Globus pallidus (tissue), 1 donor: ENCODE measurements at regions not wholly inside any gene's neighbourhood (a gene's known extent, or its start where the extent isn't known, plus 50 kb on each side); places are given as distances from the start of the nearest gene placed in this dataset.
A peak's percentile ranks its signal among the peaks of the same experiment; 100 is the strongest.
"Not testable (repeated sequence)": the region's sequence is repeated elsewhere in the genome, so short reads cannot be mapped to it uniquely, and the experiment has no call there.

Source experiments
- DNase-seq: peaks from one replicate; pipeline ENCODE4 v3.0.0-alpha.2; 2015; ENCODE audit warnings: low spot score

DNA sequence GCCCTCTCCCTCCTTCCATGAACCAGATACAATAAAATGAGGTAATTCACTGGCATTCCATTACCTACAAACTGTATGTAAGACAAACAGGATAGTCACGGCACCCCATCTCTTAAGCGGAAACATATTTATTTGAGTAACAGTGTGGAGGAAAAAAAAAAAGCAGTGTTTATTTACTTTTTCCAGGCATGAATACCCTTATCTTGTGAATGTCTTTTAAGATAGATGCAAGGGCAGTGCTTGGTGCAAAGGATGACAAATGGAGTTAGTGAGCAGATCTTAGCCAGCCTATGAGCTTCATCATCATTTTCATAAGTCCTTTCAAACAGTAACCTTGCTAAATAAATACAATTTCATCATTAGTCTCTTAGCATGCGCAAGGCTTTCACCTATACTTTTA lies 1661.8 kb upstream of the SPRY2 start:
- DNase-seq, result no peak

DNA sequence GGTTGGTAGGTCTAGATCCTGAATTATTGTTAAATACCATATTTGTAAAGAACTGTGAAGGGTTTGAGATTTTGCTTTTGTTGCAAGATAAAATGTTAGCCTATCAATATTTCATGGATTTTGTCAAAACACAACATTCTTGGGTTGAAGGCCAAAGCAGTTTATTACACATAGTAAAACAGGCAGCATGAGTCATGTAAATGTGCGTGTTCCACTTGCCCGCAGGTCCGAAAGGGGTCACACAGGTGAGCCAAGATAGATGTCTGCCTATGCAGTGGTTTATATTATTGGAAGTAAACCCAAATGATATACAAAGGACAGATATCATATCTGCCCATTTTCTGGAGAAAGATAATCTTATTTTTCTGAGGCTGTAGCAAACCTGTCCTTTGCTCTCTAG lies 1654.4 kb upstream of the SPRY2 start:
- DNase-seq, result no peak

DNA sequence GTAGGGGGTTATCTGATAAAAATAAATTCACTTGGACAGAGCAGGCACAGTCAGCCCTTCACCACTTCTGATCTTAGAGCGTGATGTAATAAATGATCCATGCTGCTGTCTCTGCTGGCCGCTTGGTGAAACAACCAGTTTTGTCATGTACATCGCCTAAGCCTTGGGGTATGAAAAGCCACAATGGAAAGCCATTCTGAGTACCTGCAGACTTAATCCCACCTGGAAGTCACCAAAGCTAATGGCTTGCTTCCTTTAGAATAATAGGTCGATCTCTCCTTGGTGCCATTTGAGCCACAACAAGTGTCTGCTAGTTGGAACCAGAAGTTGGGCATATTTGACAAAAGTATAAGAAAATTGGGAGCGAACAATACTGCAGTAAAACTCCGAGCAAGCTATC lies 1649.7 kb upstream of the SPRY2 start:
- no peak for DNase-seq

DNA sequence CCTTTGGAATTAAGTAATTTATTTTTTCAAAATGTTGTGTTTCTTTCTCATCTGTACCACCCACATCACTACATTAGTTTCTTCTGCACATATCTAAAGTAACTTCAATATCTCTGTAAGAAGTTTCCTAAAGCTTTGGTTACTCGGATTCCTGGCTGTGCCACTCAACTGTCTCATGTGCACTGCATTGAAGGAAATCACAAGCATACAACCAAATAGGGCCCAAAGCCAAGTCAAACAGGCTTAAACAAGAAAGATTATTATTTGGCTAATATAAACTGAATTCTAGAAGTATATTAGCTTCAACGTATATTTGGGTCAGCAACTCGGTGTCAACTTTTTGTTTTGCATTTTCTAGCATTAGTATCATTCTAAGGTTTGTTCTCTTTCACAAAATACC lies 1647.6 kb upstream of the SPRY2 start:
- no peak for DNase-seq

DNA sequence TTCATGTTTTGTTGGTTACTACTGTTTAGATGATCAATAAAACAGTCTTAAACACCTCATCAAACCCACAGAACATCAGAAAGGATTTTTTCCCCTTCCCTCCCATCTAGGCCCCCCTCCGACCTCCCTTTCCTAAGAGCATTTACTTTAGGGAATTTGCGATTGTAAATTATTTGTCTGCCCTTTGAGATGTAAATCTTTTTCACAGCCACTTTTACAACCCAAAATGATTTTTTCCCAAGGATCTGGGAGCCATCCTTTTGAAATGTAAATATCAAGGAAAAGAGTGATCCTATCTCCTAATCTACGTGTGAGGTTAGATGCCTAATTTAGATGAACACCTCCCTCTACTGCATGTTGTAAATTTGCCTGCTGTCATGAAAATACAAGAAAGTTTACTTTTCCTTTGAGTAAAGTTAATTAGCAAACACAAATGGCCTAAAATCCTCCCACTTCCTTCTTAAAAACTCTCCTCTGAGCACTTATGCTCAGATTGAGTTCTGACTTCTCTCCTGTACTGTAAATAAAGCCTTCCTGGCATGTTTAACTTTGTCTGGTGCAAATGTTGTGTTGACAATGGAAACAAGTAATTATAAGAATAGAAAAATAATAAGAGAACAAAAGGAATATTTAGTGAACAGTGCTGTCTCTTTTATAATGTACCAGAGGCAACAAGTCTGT lies 1646.9 kb upstream of the SPRY2 start:
- no peak for DNase-seq

DNA sequence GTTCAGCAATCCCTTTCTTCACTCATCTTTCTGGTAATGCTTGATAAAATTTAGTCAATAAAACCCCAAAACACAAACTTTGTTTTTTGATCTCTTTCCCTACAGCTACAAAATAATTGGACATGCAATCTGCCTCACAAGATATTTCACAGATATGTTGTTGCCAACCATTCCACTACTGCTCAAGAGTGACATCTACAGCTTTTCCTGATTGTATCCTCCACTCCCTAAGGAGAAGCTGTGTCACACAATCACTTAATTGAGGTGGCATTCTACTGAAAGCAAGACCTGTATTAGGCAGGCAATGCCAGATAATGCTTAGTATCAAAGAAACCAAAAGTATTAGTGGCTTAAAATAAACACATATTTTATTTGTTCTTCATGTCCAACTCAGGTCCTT lies 1646.2 kb upstream of the SPRY2 start:
- DNase-seq, result peak; percentile 1

DNA sequence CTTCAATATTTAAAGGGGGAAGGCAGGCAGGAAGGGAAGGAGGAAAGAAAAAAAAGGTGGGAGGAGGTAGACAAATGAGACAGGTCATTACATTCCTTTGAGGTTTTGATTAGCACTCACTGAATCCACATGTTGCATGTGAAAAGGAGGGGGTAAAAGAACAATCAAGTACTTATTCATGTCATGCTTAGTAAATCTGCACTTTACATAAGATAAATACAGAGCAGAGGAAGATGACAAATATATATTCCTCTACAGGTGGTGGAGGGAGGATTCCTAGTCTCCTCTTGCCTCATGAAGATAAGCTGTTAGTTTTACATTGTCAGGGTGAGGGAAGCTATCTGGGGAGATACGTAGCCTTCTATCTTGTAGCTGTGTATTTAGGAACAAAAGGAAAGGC lies 1645.4 kb upstream of the SPRY2 start:
- DNase-seq, result no peak

DNA sequence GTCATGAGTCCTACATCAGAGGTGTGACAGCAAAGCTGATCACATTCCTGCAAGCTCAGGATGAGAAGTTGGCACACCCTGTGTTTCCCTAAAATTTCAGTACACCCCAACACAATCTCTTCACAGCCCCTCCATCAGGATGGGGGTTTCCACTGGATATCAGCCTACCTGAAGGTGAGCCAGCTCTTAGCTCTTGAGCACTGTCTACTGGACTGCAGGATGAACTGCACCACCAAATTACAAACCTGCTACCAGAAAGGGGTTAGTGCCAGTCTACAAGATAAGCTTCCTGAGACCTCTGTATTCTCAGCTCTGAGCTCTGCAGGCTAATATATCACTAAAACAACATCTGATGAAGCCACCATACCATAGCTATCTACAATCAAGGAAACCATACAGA lies 1616.2 kb upstream of the SPRY2 start:
- no peak for DNase-seq

DNA sequence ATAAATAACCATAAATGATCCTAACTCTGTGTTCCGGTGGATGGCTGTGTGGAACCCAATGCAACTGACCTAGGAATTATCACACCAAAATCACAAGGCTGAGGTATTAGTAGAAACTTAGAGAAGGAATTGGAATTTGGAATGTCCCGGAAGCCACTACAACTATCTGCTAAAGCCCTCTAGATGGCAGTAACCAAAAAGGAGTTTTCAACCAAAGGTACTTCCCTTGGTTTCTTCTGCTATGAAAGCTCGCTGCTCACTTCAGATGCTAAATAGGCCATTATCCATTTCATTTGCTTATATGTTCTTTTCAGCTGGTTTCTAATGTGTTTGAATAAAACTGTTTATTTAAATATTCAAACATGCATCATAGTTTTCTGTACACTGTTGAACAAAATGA lies 1589.1 kb upstream of the SPRY2 start:
- peak; percentile 31 for DNase-seq

DNA sequence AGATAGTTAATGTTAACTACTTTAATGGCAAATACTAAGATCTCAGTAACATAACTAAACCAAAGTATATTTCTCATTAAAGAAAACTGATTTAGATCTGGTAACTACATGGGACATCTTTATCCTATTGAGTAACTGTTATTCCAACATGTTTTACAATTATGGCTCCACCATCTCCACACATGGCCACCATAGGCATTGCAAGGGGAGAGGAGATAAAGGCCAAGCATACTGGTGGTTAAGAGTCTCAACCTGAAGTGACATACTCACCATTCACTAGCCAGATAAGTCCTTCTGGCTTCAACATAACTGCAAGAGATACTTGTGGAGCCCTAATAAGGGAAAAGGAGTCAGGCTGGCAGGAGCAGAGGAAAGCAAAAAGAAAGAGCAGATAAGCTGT lies 1586.4 kb upstream of the SPRY2 start:
- no peak for DNase-seq

DNA sequence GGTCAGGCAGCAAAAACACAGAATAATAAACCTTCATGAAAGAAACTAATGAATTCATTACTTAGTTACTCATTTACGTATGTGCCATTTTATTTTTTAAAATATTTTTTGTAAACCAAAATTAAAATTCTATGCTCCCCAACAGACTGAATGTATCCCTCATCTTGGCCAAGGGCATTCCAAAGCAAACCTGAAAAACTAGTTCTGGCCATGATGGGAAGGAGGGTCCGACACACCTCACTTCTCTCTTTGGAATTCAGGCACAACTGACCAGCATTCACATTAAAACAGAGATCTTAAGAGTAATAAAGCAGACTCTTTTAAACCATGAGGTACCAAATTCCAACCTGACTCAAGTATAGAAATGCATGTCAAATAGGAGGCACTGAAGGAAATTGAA lies 1576.9 kb upstream of the SPRY2 start:
- DNase-seq, result no peak

DNA sequence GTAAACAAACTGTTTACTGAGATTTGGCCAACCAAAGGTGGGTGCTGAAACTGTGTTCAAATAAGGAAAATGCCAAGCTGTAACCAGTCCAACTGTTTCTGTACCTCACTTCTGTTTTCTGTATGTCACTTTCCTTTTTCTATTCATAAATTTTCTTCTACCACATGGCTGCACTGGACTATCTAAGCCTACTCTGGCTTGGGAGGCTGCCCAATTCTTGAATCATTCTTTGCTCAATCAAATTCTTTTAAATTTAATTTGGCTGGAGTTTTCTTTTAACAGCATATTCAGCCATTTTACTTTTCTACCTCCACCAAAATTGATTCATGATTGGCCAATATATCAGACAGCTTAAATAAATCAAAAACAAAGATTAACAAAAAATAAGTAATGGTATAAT lies 1575.5 kb upstream of the SPRY2 start:
- no peak for DNase-seq

DNA sequence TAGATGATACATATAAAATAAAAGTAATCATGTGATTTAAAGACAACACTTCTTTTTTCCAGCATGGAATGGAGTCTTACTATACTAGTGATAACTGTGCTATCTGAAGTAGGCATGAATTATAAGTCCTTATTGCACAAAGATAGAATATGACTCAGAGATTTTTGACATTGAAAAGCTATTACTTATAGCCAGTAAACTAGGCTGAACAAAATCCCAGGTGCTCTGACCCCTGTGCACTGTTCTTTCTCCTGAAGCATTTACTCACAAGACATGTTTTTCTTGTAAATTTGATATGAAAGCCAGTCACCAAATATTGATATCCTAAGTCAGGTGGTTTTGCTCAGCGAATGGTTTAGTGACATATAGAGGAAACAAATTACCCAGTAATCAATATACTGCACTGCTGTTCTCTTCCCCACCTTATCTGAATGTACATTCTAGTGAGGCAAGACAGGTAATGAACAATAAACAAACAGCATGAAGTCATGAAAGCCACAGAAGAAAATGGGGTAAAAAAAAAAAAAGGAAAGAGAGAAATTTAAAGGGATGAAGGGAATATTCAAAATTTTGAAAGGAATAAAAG lies 1567.0 kb upstream of the SPRY2 start:
- no peak for DNase-seq

DNA sequence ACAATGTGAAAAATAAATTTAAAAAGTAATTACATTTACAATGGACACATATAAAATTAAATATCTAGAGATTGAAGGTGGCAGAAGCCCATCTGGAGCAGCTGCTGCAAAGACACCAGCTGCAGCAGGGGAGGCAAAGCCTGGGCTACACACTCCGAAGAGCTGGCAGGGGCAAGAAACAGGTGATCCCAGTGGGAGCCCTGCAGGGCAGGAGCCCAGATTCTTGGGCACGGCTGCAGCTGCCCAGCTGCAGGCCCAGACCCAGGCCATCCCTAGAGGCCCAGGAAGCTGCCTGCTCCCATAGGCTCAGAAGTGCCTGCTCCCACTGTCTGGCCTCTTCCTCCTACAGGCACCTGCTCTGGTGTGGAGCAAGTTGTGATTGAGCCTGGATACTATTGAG lies 1547.9 kb upstream of the SPRY2 start:
- DNase-seq, result no peak

DNA sequence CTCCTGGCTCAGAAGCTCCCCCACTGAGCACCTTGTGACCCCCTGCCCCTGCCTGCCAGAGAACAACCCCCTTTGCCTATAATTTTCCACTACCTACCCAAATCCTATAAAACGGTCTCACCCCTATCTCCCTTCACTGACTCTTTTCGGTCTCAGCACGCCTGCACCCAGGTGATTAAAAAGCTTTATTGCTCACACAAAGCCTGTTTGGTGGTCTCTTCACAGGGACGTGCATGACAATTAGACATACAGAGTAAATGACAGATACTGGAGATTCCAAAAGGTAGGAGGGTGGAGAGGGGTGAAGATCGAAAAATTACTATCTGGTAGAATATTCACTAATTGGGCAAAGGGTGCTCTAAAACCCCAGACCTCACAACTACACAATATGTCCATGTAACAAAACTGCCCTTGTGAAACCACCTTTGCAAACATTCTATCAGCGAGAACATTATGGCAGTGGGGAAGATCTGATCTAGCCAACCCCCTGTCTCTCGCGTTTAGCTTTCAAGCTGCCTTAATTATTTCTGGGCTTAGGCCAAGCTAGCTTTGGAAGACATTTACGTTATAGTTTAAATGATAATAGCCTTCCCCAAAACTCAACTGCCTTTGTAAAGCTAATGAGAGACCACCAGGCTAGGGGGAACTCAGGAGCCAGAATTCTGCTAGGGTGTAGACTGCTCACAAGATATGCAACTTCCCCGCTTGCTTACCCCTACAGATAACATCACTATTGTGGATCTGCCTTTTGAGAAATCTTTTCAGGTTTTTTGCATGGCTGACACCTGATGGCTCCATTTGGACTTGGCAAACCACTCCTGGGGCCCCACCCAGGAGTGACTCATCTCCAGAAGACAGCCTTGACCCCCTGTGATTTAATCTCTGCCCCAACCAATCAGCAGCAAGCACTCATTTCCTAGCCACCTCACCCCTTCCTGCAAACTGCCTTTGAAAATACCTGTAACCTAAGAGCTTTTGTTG lies 1534.0 kb upstream of the SPRY2 start:
- no peak for DNase-seq

DNA sequence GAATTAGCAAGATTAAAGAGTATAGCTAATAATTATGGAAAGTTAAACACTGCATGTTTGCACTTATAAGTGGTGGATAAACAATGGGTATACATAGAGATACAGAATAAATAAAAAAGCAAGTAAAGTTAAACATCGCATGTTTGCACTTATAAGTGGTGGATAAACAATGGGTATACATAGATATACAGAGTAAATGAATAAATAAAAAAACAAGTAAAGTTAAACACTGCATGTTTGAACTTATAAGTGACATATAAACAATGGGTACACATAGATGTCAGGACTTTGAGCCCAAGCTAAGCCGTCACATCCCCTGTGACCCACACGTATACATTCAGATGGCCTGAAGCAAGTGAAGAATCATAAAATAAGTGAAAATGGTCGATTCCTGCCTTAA lies 1533.3 kb upstream of the SPRY2 start:
- no peak for DNase-seq

DNA sequence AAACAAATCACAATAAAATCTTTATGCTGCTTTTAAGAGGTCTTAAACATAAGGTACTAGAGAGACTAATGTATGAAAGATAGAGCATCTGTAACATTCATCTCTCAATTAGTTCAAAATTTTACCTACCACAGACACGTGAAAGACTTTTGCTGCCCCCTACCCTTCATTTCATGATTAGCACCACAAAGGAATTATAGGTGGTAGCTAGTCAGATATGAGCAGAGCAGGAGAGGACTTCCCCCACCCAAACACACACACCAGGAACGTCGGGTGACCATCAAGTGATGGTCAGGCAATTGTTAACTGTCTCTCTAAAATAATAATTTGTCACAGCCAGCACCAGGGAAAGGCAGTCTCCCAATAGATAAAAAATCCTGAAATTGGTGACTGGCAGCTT lies 1531.7 kb upstream of the SPRY2 start:
- DNase-seq, result no peak

DNA sequence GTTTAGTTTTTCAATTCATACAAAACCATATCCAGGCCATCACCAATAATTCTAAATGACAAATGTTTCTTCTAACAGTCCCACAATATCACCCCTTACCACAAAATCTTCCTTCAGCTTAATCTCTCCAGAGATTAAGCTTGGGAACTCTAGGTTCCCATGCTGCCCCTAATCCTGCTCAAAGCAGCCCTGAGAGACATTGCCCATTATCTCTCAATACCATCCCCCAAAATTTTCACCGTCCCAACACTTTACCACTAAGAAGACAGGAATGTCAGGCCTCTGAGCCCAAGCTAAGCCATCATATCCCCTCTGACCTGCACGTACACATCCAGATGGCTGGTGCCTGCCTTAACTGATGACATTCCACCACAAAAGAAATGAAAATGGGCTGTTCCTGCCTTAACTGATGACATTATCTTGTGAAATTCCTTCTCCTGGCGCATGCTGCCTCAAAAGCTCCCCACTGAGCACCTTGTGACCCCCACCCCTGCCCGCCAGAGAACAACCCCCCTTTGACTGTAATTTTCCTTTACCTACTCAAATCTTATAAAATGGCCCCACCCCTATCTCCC lies 1530.9 kb upstream of the SPRY2 start:
- DNase-seq, result not testable (repeated sequence)

DNA sequence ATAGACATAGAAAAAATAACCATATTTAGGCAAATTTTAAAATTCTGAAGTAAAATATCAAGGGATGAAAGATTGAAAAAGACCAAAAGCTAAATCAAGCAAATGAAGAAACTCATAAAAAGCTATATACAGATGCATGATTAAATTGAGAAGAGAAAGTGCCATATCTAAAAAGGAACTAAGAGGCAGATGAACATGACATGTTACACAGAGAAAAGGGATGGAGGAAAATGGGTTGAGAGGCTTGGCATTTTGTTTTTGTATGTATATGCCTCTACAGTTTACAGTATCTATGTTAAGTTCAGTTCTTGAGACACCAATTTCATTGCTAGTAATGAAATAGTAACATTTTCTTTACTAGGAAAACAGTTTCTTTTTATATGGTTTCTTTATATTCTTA lies 1507.4 kb upstream of the SPRY2 start:
- no peak for DNase-seq

DNA sequence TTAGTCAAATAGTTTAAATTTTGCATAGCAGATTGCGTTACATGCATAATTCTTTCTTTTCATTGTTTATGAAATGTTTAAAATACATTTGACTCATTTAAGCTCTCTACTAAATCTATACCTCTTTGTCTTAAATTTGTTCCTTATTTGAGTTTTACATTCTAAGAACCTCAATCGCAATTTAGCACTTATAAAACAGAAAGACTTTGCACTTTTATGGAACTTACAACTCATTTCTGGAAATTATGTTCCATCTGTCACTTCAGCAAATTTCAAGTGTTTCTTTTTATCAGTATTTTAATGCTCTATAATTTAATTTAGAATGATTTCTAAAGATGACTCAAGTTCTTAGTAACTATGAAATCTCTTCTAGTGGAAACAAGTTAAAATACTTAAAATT lies 1505.8 kb upstream of the SPRY2 start:
- no peak for DNase-seq

DNA sequence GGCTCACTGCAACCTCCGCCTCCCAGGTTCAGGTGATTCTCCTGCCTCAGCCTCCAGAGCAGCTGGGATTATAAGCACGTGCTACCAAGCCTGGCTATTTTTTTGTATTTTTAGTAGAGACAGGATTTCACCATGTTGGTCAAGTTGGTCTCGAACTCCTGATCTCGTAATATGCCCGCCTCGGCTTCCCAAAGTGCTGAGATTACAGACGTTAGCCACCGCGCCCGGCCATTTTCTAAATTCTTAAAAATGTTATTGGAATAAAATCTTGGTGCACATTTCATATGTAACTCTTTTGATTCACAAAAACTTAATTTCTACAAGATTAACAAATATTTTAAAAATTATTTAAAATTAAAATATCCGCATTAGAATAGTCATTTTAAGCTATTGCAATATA lies 1480.3 kb upstream of the SPRY2 start:
- DNase-seq, result no peak

DNA sequence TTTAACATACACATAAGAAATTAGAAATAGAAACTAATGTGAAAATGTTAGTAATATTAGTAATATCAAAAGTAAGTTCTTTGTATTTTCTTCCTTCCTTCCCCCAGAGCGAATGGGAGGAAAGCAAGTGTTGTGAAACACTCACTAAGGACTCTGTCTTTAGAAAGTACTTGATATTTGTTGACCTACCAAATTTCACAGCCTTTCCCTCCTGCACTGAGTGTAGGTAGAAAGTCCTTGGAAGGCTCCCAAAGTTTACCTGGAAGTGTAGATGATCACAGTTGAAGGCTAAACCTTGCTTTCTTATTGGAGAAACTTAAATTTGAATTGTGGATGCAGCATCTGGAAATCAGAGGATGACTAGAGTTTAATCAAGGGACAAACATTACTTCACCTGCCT lies 1459.5 kb upstream of the SPRY2 start:
- DNase-seq, result no peak

DNA sequence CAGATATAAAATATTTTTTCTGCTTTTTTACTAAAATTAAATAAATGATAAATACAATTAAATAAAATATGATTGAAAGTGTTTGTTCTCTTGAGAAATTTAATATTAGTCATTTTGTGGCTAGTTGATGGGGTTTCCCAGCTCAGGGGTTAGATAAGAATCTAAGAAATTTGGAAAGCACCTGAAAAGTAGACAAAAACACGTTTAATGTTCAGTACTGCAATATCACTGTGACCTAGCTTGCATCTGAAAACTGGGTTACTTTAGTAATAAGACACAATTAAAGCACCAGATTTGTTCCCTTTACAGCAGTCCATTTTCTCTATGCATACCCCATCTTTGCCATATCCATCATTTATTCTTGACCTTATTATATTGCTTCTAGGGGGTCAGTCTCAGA lies 1454.8 kb upstream of the SPRY2 start:
- no peak for DNase-seq
